CD4-positive, alpha-beta T cell treated with Interleukin-6 for 4 hours (primary cell): ENCODE measurements at regions not wholly inside any gene's neighbourhood (a gene's known extent, or its start where the extent isn't known, plus 50 kb on each side); places are given as distances from the start of the nearest gene placed in this dataset.

Experiments
- DNase-seq: peaks from one replicate; pipeline ENCODE4 v3.0.0-alpha.2; 2020; ENCODE audit warnings: mixed read lengths

DNA sequence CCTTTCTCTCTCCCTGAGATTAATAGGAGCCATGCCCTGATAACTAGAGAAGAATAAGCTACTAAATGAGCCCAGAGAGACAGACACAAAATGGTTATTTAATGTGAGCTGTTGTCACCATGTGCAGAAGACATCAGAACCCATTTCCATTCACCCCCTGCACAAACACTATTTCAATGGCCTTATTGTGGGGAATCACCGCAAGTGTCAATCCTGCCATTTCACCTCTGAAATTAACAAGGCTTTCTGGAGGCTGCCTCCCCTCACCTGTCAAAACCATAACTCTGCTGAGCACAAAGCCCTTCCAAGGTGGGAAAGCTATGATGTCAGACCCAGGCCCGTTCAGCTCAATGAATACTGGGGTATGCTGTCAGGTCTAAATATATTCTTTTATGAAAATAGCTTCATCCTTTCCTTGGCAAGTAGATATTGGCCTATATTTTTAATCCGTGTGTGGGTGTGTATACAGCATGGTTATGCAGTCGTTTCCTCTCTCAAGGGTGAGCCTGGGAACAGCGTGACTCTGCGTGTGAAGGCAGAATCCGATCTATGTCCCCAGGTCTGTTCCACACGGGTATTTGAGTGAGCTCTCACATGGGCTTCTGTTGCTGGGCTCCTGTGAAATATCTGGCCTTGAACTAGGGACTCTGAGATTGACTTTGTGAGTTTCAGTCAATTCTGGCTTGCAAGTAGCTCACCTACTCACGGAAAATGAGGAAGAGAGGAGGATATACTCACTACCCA is 266.3 kb downstream of the FBXW7 start:
- DNase-seq = no peak

- DNase-seq = no peak
Measured at GRCh38 chr4:152267811-152268210, 268.1 kb downstream of the FBXW7 start.

DNA sequence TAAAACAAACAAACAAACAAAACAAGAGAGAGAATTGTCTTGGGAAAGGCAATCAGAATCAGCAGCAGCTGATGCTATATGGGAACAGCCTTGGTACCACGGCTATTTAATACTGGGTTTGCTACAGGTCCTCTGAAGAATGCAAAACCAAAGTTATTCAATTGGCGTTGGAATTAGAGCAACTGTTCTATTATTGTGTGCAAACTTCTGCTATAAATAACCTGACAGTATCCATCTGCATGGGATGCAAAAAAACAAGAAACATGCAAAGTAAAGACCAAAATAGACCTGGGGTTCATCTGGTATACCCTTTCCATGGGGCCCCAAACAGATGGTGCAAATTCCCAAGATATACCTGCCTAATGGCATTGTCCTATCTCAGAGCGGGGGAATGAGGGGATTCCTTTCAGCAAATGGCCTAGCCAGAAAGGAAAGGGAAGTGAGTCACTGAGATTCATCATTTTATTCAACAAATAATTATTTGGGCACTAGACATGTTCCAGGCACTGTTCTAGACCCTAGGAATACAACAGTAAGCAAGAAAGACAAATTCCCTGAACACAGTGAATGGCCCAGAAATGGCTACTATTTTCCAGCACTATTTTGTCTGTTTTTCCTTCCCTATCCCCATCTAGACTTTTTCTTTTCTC is 268.9 kb downstream of the FBXW7 start:
- no peak for DNase-seq

DNA sequence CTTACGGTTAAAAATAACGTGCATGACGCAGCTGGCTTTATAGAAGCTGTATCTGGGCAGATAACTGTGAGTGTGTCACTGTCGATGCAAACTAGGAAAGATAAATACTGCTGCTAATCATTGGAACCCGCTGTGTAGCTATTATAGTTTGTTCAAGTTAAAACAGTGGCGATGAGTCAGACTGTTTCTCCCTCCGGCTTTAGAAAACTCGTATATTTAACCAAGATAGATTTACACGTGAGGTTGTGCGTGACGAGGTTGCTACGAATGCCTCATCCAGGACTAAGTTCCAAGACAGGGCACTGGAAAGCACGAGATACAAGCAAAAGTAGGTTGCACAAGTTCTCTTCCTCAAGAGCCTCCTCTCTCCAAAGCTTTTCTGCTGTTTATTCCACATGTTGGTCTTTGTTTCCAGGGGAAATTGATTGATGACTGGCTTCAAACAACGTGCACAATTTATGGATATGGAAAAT is 270.7 kb downstream of the FBXW7 start:
- no peak for DNase-seq

DNA sequence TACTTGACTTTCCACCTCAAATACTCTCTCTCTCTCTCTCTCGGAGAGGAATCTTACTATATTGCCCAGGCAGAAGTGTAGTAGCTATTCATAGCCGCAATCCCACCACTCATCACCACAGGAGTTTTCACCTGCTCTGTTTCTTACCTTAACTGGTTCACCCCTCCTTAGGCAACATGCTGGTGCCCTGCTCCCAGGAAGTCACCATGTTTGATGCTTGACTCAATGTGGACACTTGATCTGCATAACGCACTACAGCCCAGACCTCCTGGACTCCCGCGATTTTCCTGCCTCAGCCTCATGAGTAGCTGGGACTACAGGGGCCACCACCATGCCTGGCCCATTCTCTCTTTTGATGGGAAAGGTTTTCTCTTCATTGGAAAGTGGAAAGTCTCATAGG is 271.8 kb downstream of the FBXW7 start:
- no peak for DNase-seq

GRCh38 chr4:152259866-152260265 is 276.0 kb downstream of the FBXW7 start:
- no peak for DNase-seq

GRCh38 chr4:152258804-152259708 is 276.8 kb downstream of the FBXW7 start:
- no peak for DNase-seq

DNA sequence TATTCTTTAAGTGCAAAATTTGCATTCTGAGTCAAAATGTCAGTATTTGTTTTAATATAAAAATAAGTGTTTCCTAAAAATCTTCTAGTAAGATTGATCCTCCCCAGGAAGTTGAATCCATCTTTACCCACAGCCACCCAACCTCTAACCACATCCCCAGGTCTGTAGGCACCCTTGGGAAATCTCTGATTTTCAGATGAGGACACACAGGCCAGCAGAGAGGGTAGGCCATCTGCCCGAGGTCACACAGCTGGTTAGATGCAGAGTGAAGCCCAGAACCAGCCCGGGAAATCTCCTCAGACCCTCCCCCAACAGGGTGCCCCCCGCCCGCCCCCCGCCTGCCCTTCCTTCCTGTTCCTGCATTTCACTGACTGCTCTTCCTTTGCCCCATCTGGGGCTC is 277.5 kb downstream of the FBXW7 start:
- DNase-seq = no peak

DNA sequence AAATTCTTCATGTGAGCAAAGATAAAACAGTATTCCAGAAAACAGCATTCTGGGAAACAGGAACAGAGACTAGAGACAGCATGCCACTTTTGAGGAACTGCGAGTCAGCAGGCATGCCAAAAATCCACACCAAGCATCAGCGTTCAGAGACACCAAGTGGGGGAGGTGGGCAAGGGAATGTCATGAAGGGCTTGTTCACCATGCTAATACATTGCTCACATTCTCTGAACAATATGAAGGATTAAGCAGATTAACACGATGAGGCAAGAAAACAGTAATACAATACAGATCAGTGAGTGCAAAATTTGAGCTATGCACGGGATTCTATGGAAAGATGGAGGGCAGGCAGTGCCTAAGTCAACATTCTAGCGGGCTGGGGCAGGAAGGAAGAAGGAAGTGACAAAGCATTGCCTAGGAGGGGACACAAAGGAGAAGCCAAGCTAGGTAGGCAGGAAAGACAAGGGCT is 278.3 kb downstream of the FBXW7 start:
- no peak for DNase-seq

GRCh38 chr4:152256996-152257395 is 278.9 kb downstream of the FBXW7 start:
- no peak for DNase-seq

- DNase-seq = peak; percentile 85
Measured at GRCh38 chr4:152255437-152255836, 280.5 kb downstream of the FBXW7 start.

DNA sequence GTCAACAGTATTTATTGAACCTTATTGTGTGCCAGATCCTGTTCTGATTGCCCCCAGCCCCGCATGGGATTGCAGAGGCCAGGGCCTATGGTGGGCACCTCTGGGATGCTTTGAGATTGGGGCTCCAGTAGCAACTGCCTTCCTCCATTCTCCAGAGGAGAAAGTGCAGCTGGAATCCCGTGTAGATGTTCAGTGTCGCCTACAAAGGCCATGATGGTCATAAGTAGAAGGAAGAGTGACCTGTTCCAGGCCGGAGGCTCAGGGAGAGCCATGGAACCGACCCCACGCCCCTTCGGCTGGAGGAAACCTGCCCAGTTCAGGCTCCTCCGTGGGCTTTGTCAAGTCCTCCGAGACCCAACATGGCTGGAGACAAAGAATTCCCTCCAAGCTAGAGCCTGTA is 287.5 kb downstream of the FBXW7 start:
- no peak for DNase-seq

- no peak for DNase-seq
Measured at GRCh38 chr4:152247271-152247975, 288.5 kb downstream of the FBXW7 start.

- DNase-seq = peak; percentile 63
Measured at GRCh38 chr4:152246659-152247058, 289.2 kb downstream of the FBXW7 start.

DNA sequence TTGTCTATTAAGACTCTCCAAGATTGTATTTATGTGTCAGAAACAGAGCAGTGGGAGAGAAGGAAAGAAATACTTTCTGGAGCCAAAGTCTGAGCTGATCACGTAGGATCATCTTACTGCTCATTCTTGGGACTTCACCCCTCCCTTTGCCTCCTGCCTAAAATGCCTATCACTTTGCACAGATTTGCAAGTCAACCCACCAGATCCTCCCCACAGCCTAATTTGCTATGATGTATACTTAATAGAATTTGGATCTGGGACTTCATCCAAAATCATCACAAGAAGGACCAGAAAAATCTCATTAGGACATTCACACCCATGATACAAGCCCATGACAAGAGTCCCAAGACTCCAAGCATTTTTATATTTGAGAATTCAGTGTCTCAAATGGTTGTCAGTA is 290.2 kb downstream of the FBXW7 start:
- DNase-seq = no peak

DNA sequence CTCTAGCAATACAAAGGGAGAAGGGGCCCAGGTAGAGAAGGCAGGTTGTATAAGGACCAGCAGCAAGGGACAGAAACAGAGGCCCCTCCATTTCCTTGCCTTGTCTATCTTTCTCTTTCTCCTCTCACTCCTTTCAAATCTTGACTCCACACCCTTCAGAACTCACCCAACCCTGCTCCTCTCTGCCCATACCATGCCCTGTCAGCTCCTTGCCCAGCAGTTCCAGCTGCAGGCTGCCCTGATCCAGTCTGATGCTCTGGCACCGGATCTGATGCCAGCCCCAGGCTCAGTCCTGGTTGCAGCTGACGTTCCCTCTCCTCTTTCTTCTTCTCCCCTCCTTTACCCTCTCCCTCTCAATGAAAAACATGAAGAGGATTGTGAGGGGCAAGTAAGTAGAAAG is 291.2 kb downstream of the FBXW7 start:
- DNase-seq = no peak

DNA sequence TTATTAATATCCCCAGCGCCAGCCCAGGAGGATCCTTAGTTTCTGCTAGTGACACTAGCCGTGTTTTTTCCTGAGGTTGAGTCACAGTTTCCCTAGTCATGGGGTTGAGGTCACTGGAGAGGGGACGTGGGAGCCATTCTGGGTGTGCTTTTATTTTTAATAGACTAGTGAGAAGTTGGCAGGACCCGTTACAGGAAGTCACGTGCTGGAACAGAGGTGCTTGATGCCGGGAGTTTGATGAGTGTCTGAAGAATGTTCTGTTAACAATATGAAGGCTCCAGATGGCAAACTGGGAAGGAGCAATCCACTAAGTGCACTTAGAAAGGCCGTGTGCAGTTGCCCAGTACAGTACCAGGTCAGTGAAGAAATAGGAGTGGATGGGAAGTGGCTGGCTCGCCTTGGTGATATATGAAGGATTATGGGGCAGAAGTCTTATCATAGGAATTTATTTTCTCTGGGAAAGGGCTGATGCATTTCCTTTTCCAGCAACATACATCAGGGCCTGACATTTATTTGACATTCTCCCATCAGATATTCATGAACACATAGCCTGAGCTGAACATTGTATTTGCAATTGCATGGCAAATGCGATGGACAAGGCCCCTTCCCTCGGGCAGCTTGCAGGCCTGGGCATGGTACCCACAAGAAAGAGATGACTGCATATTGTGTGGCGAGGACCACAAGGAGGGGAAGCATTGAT is 291.8 kb downstream of the FBXW7 start:
- peak; percentile 44 for DNase-seq

GRCh38 chr4:152243206-152243605 is 292.7 kb downstream of the FBXW7 start:
- no peak for DNase-seq

DNA sequence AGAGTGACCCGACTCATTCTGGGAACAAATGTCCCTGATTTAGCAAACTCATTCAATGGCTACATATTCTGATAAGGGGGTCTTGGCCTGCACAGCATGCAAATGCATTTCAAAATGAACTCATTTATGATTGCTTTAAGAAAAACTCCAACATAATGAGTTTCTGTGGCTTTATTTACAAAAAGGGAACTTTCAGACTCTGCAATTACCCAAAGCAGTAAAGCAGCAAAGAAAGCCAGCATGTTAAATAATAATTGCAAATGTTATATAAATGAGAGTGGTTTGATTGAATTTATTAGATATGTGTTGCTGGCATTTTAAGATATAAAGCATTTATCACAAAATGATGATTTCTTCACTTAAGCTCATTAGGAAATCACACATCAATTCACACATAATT is 295.7 kb downstream of the FBXW7 start:
- no peak for DNase-seq

GRCh38 chr4:152239216-152239615 is 296.7 kb downstream of the FBXW7 start:
- DNase-seq = no peak

DNA sequence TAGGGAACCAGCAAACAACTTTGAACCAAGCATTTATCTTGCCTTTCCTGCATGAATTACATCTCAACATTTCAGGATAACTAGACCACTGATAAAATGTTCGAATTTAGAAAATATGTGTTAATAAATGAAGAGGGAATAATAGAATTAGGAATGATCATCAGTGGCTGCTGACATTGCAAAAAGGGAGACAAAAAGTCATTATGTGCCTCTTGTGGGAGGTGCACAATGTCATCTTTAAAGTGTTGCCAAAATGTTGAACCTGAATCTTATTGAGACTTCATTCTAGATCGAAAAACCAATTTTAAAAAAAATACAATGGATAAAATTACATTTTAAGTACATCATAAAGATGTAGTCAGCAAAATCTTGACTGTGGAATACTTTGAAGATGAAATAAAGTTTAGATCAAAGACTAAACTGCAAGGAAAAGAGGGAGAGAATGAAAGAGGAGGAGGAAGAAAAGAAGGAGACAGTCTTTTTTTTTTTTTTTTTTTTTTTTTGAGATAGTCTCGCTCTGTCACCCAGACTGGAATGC is 299.3 kb downstream of the FBXW7 start:
- DNase-seq = no peak

- DNase-seq = no peak
Measured at GRCh38 chr4:152235718-152236117, 300.2 kb downstream of the FBXW7 start.
